Natural killer cell treated with Interleukin-12 subunit alpha and Interleukin-12 subunit beta and Interleukin-15 and Interleukin-18, amount 100 ng/mL, for 72 hours (primary cell): ENCODE measurements at regions not wholly inside any gene's neighbourhood (a gene's known extent, or its start where the extent isn't known, plus 50 kb on each side); places are given as distances from the start of the nearest gene placed in this dataset.

Source experiments
- ATAC-seq, 2 donors: fragments of 150-1000 bp; cut with Tn5 transposase in 1 of 2; sonication (Bioruptor Pico), chemical (Tn5 transposase) in 1 of 2; 2 replicates each; pipeline ENCODE4 v1.10.0; 2021
- DNase-seq: peaks from one replicate; pipeline ENCODE4 v3.0.0; 2022; ENCODE audit warnings: low spot score
- H3K27ac Mint-ChIP-seq, 2 donors: 1 replicate in 1 of 2; 2 replicates in 1 of 2; pipeline ENCODE4 v1.8.0; 2022; ENCODE audit warnings: mixed read lengths in 2 of 2, mild to moderate bottlenecking in 1 of 2, moderate library complexity in 1 of 2
- H3K27me3 Mint-ChIP-seq, 2 donors: 1 replicate in 1 of 2; 2 replicates in 1 of 2; pipeline ENCODE4 v1.8.0; 2022; ENCODE audit warnings: mixed read lengths in 2 of 2
- H3K36me3 Mint-ChIP-seq: one replicate; pipeline ENCODE4 v1.8.0; 2022; ENCODE audit warnings: mixed read lengths
- H3K4me1 Mint-ChIP-seq, 2 donors: 1 replicate in 1 of 2; 2 replicates in 1 of 2; pipeline ENCODE4 v1.8.0; 2022; ENCODE audit warnings: low read depth in 2 of 2, mixed read lengths in 2 of 2, mild to moderate bottlenecking in 1 of 2
- H3K4me3 Mint-ChIP-seq: one replicate; pipeline ENCODE4 v1.8.0; 2022; ENCODE audit warnings: mixed read lengths
- H3K9me3 Mint-ChIP-seq: 2 replicates; pipeline ENCODE4 v1.8.0; 2022; ENCODE audit warnings: mixed read lengths

DNA sequence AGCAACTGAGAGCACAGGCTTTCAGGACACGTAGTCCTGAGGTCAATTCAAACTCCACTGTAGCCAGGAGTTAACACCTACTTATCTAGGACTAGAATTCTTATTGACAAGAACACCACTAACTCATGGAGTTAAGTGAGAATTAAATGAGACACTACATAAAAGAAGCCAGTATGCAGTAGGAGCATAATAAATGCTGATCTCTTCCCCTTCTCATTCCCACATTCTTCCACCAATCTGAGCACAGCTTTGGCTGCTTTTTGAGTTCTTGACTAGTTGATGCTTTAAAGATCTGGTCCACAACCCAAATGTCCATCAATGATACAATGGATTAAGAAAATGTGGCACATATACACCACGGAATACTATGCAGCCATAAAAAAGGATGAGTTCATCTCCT, 55.2 kb downstream of the TTC32 start:
- H3K9me3 Mint-ChIP-seq: no peaks in the 10 kb centered on the region
- no peak overlapping the region for H3K27ac Mint-ChIP-seq
- H3K4me3 Mint-ChIP-seq: no peak overlapping the region
- ATAC-seq: no peak
- H3K27me3 Mint-ChIP-seq: peaks cover 11 to 28% of the 10 kb centered on the region in 2 donors
- no peak for DNase-seq
- H3K4me1 Mint-ChIP-seq: no peaks in the 10 kb centered on the region
- no peaks in the 10 kb centered on the region for H3K36me3 Mint-ChIP-seq

DNA sequence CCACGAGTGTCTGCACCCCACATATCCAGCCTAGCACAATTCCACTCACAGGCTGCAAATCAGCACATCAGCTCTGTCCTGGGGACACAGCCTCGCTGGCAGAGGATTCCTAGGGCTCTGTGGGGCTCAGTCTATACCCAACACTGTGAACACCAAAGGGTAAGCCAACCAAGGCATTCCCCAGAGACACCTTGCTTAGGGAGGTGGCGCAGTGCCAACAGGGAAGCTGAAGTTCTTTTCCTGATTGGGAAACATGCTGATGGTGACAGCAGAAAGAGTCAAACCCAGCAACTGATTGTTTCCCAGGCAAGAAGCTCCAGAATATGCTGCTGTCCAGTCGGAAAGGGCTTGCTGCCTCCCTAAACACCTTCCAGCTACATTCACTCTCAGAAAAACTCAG, 55.8 kb downstream of the TTC32 start:
- ATAC-seq: no peak
- peaks cover 11 to 30% of the 10 kb centered on the region in 2 donors for H3K27me3 Mint-ChIP-seq
- no peak overlapping the region for H3K27ac Mint-ChIP-seq
- no peaks in the 10 kb centered on the region for H3K36me3 Mint-ChIP-seq
- H3K4me1 Mint-ChIP-seq: no peaks in the 10 kb centered on the region
- DNase-seq: no peak
- H3K4me3 Mint-ChIP-seq: no peak overlapping the region
- no peaks in the 10 kb centered on the region for H3K9me3 Mint-ChIP-seq

DNA sequence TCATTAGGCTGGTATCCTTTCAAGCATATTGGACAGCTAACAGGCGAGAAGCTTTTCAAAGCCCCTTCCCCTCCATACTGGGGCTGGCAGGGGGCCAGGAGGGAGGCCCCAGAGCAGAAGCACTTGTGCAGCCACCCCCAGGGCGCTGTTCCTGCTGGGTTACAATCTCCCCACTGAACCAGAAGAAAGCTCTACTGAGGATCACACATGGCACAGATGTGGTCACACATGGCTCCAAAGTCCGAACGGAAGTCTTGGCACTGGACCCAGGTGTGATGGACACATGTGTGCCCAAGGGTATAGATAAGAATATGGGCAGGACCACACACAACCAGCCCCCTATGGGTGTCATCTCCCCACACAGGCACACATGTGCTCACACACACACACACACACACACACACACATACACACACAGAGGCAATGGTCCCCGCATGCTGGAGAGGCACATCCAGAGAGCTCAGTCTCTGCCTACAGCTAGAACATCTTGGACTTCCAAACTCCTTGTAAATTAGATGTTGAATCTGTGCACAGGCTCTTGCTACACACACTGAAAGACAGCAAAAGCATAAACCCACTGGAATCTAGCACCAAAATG, 56.4 kb downstream of the TTC32 start:
- Mint-ChIP-seq H3K27ac (no peak overlapping the region), H3K27me3 (peaks cover 11 to 30% of the 10 kb centered on the region in 2 donors), H3K4me1 (no peaks in the 10 kb centered on the region), H3K9me3 (no peaks in the 10 kb centered on the region), H3K36me3 (no peaks in the 10 kb centered on the region), H3K4me3 (no peak overlapping the region)
- ATAC-seq (no peak), DNase-seq (no peak)

DNA sequence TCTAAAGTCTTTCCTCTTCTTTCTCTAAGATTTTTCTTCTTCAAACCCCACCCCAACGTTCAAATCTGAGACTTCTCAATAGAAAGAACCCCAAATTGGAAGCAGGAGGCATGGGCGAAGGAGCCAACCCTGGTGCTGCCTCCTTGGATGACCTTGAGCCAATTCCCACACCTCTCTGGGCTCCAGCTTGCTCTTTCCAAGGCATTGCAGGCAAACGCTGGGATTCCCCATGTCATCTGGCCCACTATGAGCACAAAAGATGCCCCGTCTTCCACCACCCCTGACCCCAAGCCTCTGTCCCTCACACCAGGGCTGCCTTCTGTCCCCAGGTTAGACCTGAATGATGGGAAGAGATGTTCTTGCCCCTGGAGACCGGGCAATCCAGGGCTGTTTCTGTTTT, 57.0 kb downstream of the TTC32 start:
- no peaks in the 10 kb centered on the region for H3K4me1 Mint-ChIP-seq
- no peak overlapping the region for H3K27ac Mint-ChIP-seq
- peaks cover 14 to 35% of the 10 kb centered on the region in 2 donors for H3K27me3 Mint-ChIP-seq
- no peaks in the 10 kb centered on the region for H3K36me3 Mint-ChIP-seq
- no peaks in the 10 kb centered on the region for H3K9me3 Mint-ChIP-seq
- ATAC-seq (no peak), DNase-seq (no peak)
- H3K4me3 Mint-ChIP-seq: no peak overlapping the region

DNA sequence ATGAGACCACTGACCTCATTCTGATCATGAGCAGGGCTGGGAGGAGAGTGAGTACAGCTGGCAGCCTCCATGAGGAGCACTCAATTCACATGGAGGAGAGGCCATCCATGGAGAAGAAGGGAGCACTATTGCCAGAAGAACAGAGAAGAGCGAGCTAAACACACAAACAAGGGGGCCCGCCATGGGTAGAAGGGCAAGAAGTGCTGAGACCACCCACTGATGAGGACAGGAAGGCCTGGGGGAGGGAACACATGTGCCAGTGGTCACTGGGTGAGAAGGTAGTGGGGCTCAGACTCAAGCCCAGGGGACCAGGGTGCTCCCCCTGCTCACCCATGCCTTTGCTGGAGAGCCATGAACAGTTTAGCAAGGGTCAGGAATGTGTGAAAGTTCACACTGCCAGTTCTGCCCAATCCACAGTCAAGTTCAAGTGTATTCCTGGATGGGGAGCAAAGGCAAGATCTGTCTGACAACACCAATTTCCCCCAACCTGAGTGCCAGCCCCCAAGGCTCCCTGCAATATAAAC, 57.7 kb downstream of the TTC32 start:
- Mint-ChIP-seq H3K36me3 (no peaks in the 10 kb centered on the region), H3K4me3 (no peak overlapping the region), H3K27ac (no peak overlapping the region), H3K4me1 (no peaks in the 10 kb centered on the region), H3K27me3 (peaks cover 20 to 42% of the 10 kb centered on the region in 2 donors), H3K9me3 (no peaks in the 10 kb centered on the region)
- DNase-seq (no peak), ATAC-seq (no peak)

DNA sequence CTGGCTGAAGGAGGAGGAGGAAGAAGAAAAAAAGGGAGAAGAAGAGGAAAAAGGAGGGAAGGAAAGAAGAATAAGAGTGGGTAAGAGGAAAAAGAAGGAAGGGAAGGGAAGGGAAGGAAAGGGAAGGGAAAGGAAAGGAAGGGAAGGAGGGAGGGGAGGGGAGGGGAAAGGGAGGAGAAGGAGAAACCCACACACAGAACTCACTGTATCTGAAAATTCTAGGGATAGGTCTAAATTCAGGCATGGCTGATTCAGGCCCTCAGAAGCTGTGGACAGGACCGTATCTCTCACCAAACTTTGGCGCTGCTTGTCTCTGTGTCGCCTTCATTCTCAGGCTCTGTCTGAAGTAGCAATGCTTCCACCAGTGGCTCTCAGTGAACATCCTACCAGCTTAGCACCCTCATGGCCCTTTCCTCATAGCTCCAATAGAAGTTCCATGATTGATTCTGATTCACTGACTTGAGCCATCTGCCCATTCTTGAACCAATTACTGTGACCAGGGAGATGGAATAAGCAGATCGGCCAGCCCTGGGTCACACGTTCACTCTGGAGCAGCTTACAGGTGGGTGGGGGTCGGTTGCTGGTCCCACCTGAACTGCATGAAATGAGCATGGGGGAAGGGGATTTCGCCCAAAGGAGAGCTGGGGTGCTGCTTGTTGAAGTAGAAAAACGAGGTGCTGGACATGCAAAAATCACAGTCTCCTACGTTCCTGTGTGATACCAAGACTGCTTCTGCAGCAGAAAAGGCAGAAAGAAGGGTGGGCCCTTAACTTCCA, 59.7 kb downstream of the TTC32 start:
- Mint-ChIP-seq H3K4me3 (no peak overlapping the region), H3K27ac (no peak overlapping the region), H3K4me1 (no peaks in the 10 kb centered on the region), H3K36me3 (no peaks in the 10 kb centered on the region), H3K9me3 (no peaks in the 10 kb centered on the region), H3K27me3 (peaks cover 27 to 61% of the 10 kb centered on the region in 2 donors)
- DNase-seq (no peak), ATAC-seq (no peak)

DNA sequence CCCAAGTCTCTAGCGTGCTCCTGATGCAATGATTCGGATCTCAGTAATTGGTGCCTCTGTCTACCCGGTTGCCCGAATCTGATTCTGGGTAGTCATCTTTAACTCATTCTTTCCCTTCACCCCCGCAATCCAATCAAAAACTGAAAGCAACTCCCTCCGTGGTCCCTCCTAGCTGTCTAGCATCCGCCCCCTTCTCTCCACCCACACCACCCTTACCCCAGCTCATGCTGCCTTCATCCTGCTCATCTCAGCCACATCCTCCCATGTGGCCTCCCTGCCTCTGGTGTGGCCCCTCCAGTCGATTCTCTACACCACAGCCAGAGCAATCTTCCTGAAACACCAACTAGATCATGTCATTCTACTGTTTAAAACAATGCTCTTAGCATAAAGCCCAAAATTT, 62.3 kb downstream of the TTC32 start:
- Mint-ChIP-seq H3K36me3 (no peaks in the 10 kb centered on the region), H3K9me3 (no peaks in the 10 kb centered on the region), H3K4me3 (no peak overlapping the region), H3K4me1 (no peaks in the 10 kb centered on the region), H3K27me3 (peaks cover 26 to 64% of the 10 kb centered on the region in 2 donors), H3K27ac (no peak overlapping the region)
- ATAC-seq (no peak), DNase-seq (no peak)

DNA sequence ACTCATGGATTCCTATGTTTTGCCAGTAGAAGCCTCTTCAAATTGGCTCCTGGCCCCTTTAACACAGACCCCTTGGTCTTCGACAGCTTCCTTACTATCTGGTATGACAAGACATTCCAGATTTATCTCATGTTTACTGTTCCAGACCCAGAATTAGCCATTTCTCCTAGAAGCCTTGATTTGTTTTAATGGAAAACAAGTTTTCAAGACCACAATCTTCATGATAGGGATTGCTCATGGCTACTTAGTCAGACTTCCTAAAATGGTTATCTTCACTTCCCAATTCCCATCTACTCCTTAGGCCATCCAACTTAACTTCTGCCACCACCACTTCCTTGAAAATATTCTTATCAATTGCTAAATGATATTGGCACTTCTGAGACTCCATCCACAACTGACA, 63.2 kb downstream of the TTC32 start:
- no peak for ATAC-seq
- Mint-ChIP-seq H3K9me3 (no peaks in the 10 kb centered on the region), H3K27ac (no peak overlapping the region), H3K36me3 (no peaks in the 10 kb centered on the region), H3K27me3 (peaks cover 26 to 56% of the 10 kb centered on the region in 2 donors), H3K4me3 (no peak overlapping the region), H3K4me1 (no peaks in the 10 kb centered on the region)
- DNase-seq: no peak

DNA sequence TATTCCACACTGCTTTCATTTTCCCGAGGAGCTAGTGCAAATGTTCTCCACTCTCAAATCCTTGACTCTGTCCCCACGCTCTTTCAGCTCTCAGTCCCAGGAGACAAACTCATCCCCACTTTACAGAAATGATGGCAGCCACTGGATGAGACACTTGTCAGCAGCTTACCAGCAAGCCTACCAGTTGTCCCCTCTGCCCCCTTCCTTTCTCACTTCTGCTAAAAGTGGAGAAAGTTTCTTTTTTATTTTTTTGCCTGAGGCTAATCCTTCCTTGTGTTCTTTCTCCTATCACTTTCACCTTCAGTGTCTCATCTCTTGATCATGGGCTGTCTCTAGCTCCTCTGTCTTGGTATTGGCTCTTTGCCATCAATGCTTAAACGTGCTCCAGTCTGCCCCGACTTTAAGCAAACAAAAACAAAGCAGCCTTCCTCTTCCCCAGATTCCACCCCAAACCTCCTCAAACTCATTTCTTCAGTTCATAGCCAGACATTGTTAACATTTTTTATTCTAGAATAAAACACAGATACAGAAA, 64.5 kb downstream of the TTC32 start:
- DNase-seq (no peak), ATAC-seq (no peak)
- no peak overlapping the region for H3K4me3 Mint-ChIP-seq
- peaks cover 21 to 47% of the 10 kb centered on the region in 2 donors for H3K27me3 Mint-ChIP-seq
- no peaks in the 10 kb centered on the region for H3K36me3 Mint-ChIP-seq
- no peak overlapping the region for H3K27ac Mint-ChIP-seq
- no peaks in the 10 kb centered on the region for H3K9me3 Mint-ChIP-seq
- H3K4me1 Mint-ChIP-seq: no peaks in the 10 kb centered on the region

DNA sequence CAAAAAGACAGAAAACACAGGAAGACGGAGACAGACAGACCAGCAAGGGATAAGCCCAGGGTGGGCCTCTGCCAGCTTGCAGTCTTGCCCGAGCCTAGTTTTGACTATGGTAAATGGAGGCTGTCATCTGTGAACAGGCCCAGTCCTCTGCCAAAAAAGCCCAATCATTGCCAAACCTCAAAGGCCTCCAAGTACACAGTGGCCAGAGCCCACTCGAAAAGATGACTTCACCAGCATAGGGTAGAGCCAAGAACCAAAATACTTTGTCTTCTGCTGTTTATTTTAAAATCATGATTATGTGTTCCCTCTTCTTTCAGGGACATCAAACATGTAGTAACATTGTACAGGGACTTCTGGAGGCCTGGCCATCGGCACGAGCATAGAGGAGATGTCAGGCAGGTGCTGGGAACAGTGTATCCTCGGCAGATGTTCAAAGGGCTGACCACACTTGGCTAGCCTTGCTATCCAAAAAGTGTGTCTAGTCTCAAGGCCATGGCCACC, 66.0 kb downstream of the TTC32 start:
- no peaks in the 10 kb centered on the region for H3K36me3 Mint-ChIP-seq
- ATAC-seq (peak in 1 of 2 donors; percentile 50), DNase-seq (no peak)
- H3K4me1 Mint-ChIP-seq: no peaks in the 10 kb centered on the region
- H3K27me3 Mint-ChIP-seq: peaks cover 18 to 39% of the 10 kb centered on the region in 2 donors
- no peak overlapping the region for H3K4me3 Mint-ChIP-seq
- H3K9me3 Mint-ChIP-seq: no peaks in the 10 kb centered on the region
- no peak overlapping the region for H3K27ac Mint-ChIP-seq

DNA sequence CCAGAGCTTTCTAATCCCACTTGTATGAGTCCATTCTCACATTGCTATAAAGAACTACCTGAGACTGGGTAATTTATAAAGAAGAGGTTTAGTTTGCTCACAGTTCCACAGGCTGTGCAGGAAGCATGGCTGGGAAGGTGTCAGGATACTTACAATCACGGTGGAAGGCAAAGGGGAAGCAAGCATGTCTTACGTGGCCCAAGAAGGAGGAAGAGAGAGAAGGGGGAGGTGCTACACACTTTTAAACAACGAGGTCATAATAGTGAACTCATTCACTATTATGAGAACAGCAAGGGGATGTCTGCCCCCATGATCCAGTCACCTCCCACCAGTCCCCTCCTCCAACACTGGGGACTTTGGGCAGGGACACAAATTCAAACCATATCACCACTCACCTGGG, 67.8 kb downstream of the TTC32 start:
- DNase-seq (no peak), ATAC-seq (no peak)
- H3K4me3 Mint-ChIP-seq: no peak overlapping the region
- H3K36me3 Mint-ChIP-seq: no peaks in the 10 kb centered on the region
- H3K9me3 Mint-ChIP-seq: no peaks in the 10 kb centered on the region
- H3K27me3 Mint-ChIP-seq: peaks cover 12 to 35% of the 10 kb centered on the region in 2 donors
- H3K27ac Mint-ChIP-seq: no peak overlapping the region
- no peaks in the 10 kb centered on the region for H3K4me1 Mint-ChIP-seq

DNA sequence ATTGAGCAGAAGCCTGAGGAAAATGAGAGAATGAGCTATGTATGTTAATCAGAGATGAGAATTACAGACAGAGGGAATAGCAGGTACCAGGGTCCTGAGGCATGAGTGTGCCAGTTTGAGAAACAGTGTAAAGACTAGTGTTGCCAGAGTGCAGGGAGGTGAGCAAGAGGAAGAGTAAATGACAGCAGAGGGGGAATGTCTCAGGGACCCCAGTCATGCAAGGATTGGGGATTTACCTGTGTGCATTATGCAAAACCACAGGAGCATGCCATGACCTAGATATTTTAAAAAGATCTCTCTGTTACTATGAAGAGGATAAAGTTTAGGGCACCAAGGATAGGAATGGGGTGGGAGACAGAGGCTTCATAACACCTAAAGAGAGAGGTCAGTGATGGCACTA, 72.1 kb downstream of the TTC32 start:
- Mint-ChIP-seq H3K9me3 (no peaks in the 10 kb centered on the region), H3K36me3 (no peaks in the 10 kb centered on the region), H3K4me3 (no peak overlapping the region), H3K27me3 (peaks cover 17 to 37% of the 10 kb centered on the region in 2 donors), H3K4me1 (no peaks in the 10 kb centered on the region), H3K27ac (no peak overlapping the region)
- DNase-seq (no peak), ATAC-seq (no peak)

DNA sequence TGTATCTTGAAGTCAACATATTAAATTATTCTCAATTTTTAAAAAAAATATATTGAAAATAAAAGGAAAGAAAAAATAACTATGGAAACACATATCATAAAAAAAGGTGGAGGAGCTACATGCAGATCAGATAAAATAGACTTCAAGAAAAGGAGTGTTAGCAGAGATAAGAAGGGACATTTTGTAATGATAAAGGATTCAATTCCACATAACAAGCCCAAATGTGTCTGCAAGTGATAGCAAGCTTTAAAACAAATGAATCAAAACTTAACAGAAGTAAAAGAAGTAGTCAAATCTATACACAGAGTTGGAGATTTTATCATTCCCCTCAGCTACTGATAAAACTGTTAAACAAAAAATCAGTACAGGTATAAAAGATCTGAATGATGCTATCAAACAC, 74.9 kb downstream of the TTC32 start:
- H3K27ac Mint-ChIP-seq: no peak overlapping the region
- no peak for ATAC-seq
- no peaks in the 10 kb centered on the region for H3K4me1 Mint-ChIP-seq
- H3K36me3 Mint-ChIP-seq: no peaks in the 10 kb centered on the region
- H3K4me3 Mint-ChIP-seq: no peak overlapping the region
- no peak for DNase-seq
- no peaks in the 10 kb centered on the region for H3K9me3 Mint-ChIP-seq
- peaks cover 23 to 57% of the 10 kb centered on the region in 2 donors for H3K27me3 Mint-ChIP-seq

DNA sequence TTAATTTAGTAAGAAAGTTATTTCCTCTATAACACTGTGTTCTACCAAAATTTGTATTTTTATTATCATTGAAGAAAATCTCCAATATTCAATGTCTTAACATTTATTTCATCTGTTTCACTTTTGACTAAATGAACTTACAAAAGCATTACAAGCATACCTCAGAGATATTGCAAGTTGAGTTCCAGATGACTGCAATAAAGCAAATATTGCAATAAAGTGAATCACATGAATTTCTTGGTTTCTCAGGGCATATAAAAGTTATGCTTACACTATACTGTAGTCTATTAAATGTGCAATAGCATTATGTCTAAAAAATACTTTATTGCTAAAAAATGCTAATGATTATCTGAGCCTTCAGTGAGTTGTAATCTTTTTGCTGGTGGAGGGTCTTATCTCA, 78.3 kb downstream of the TTC32 start:
- no peak for DNase-seq
- no peak for ATAC-seq
- H3K4me3 Mint-ChIP-seq: no peak overlapping the region
- H3K27me3 Mint-ChIP-seq: peaks cover 19 to 50% of the 10 kb centered on the region in 2 donors
- no peaks in the 10 kb centered on the region for H3K4me1 Mint-ChIP-seq
- H3K27ac Mint-ChIP-seq: no peak overlapping the region
- H3K36me3 Mint-ChIP-seq: no peaks in the 10 kb centered on the region
- no peaks in the 10 kb centered on the region for H3K9me3 Mint-ChIP-seq
